H1 (cell line): ENCODE measurements at regions not wholly inside any gene's neighbourhood (a gene's known extent, or its start where the extent isn't known, plus 50 kb on each side); places are given as distances from the start of the nearest gene placed in this dataset.

Experiments used
- CTCF ChIA-PET: fragments of 300-600 bp; sonication (Branson Sonifier 250); formaldehyde crosslinking; loops from one replicate; lab custom pipeline; 2021; ENCODE audit not compliant: partially characterized antibody; lab: Charles Lee
- POLR2A ChIA-PET: fragments of 300-600 bp; sonication (Branson Sonifier 250); formaldehyde crosslinking; loops from one replicate; lab custom pipeline; 2021; ENCODE audit warnings: inconsistent platforms; ENCODE audit not compliant: partially characterized antibody; lab: Charles Lee
- DNase-seq, 2 experiments: peaks; one replicate each; pipeline versions ENCODE4 v3.0.0 to v3.0.0-alpha.2; 2010 to 2022; ENCODE audit warnings: low spot score in 2 of 2, low read depth in 1 of 2, mixed read lengths in 1 of 2
- FAIRE-seq: peaks from 2 replicates; lab custom pipeline; 2011; peaks lifted over from hg19 to GRCh38; lab: Jason Lieb, UNC
- H2AFZ ChIP-seq: 2 replicates; pipeline ENCODE4 v1.8.1; 2012; ENCODE audit warnings: low read length, inconsistent platforms
- H2AK5ac ChIP-seq: 2 replicates; pipeline ENCODE4 v1.6.1; 2013; ENCODE audit warnings: low read depth, low read length
- H2BK120ac ChIP-seq: replicated peaks from 2 replicates; pipeline ENCODE3; 2013; ENCODE audit warnings: low read depth, low read length, inconsistent platforms
- H2BK12ac ChIP-seq: 2 replicates; pipeline ENCODE4 v1.6.1; 2013; ENCODE audit warnings: low read depth, low read length
- H2BK15ac ChIP-seq: 2 replicates; pipeline ENCODE4 v1.6.1; 2013; ENCODE audit warnings: low read length
- H2BK20ac ChIP-seq: 2 replicates; pipeline ENCODE4 v1.6.1; 2013; ENCODE audit warnings: low read length
- H2BK5ac ChIP-seq: 2 replicates; pipeline ENCODE4 v1.6.1; 2013; ENCODE audit warnings: low read depth, low read length
- H3K14ac ChIP-seq: 2 replicates; pipeline ENCODE4 v1.6.1; 2013; ENCODE audit warnings: inconsistent platforms; ENCODE audit not compliant: insufficient read length
- H3K18ac ChIP-seq: 2 replicates; pipeline ENCODE4 v1.6.1; 2013; ENCODE audit warnings: low read length; ENCODE audit errors: extremely low read depth
- H3K23ac ChIP-seq: 2 replicates; pipeline ENCODE4 v1.6.1; 2013; ENCODE audit warnings: inconsistent platforms; ENCODE audit not compliant: insufficient read length
- H3K23me2 ChIP-seq: 2 replicates; pipeline ENCODE4 v1.6.1; 2013; ENCODE audit warnings: low read depth, low read length
- H3K27ac ChIP-seq: 2 replicates; pipeline ENCODE4 v1.6.1; 2011; ENCODE audit warnings: low read depth, low read length, inconsistent platforms
- H3K27me3 ChIP-seq, 4 experiments: replicated peaks in 1 of 4; 1 replicate in 1 of 4; 2 replicates in 3 of 4; pipeline versions ENCODE4 v1.6.1 to v1.8.1; 2011 to 2013; ENCODE audit warnings: low read length in 3 of 4, mild to moderate bottlenecking in 3 of 4, inconsistent platforms in 2 of 4, mixed read lengths in 2 of 4, moderate library complexity in 1 of 4; ENCODE audit not compliant: control insufficient read depth in 3 of 4, insufficient read depth in 3 of 4; ENCODE audit errors: extremely low read depth in 1 of 4
- H3K36me3 ChIP-seq, 4 experiments: 2 replicates each; pipeline versions ENCODE4 v1.6.1 to v1.8.1; 2011 to 2013; ENCODE audit warnings: mild to moderate bottlenecking in 4 of 4, low read length in 3 of 4, moderate library complexity in 2 of 4, control low read depth in 1 of 4, inconsistent platforms in 1 of 4; ENCODE audit not compliant: insufficient read depth in 4 of 4, control insufficient read depth in 2 of 4
- H3K4ac ChIP-seq: replicated peaks from 2 replicates; pipeline ENCODE3; 2013; ENCODE audit warnings: low read length, low read depth, mixed read lengths, inconsistent platforms; ENCODE audit not compliant: insufficient read length
- H3K4me1 ChIP-seq, 4 experiments: replicated peaks in 1 of 4; 1 replicate in 1 of 4; 2 replicates in 3 of 4; pipeline versions ENCODE4 v1.6.1 to v1.8.1; 2011 to 2013; ENCODE audit warnings: low read length in 3 of 4, inconsistent platforms in 2 of 4, mixed read lengths in 1 of 4; ENCODE audit not compliant: insufficient read depth in 4 of 4, control insufficient read depth in 3 of 4
- H3K4me2 ChIP-seq, 2 experiments: 2 replicates each; pipeline versions ENCODE4 v1.6.1 to v1.8.1; 2011 to 2013; ENCODE audit warnings: low read depth in 2 of 2, low read length in 2 of 2, control low read depth in 1 of 2, inconsistent platforms in 1 of 2, mild to moderate bottlenecking in 1 of 2; ENCODE audit not compliant: insufficient read depth in 1 of 2
- H3K4me3 ChIP-seq, 4 experiments: fragments of 200-600, 300-600 bp in 1 of 4; sonication (generic), shearing (Covaris generic), sonication (Bioruptor Twin) in 1 of 4; 2 replicates each; pipeline versions ENCODE4 v1.5.1 to v1.8.1; 2011 to 2016; ENCODE audit warnings: low read length in 4 of 4, low read depth in 3 of 4, control low read depth in 2 of 4, inconsistent platforms in 2 of 4, mild to moderate bottlenecking in 2 of 4, mixed read lengths in 1 of 4, moderate library complexity in 1 of 4; ENCODE audit not compliant: insufficient read depth in 2 of 4; ENCODE audit errors: extremely low read depth in 1 of 4
- H3K56ac ChIP-seq: replicated peaks from 2 replicates; pipeline ENCODE3; 2013; ENCODE audit warnings: low read depth, mild to moderate bottlenecking, mixed read lengths, low read length, inconsistent platforms; ENCODE audit not compliant: insufficient read length
- H3K79me1 ChIP-seq: 2 replicates; pipeline ENCODE4 v1.6.1; 2013; ENCODE audit warnings: low read depth, low read length, control low read depth
- H3K79me2 ChIP-seq, 2 experiments: 2 replicates each; pipeline versions ENCODE4 v1.6.1 to v1.8.1; 2012 to 2013; ENCODE audit warnings: low read length in 2 of 2, mild to moderate bottlenecking in 2 of 2, inconsistent platforms in 1 of 2; ENCODE audit not compliant: insufficient read depth in 2 of 2, control insufficient read depth in 1 of 2
- H3K9ac ChIP-seq, 4 experiments: replicated peaks in 1 of 4; 1 replicate in 1 of 4; 2 replicates in 3 of 4; pipeline versions ENCODE4 v1.6.1 to v1.8.1; 2011 to 2013; ENCODE audit warnings: low read depth in 3 of 4, low read length in 3 of 4, control low read depth in 2 of 4, mild to moderate bottlenecking in 2 of 4, moderate library complexity in 2 of 4, inconsistent platforms in 1 of 4; ENCODE audit errors: extremely low read depth in 1 of 4
- H3K9me3 ChIP-seq, 2 experiments: 2 replicates each; pipeline versions ENCODE4 v1.6.1 to v1.8.1; 2012 to 2013; ENCODE audit warnings: mild to moderate bottlenecking in 2 of 2, moderate library complexity in 2 of 2, control low read depth in 1 of 2, inconsistent platforms in 1 of 2, low read depth in 1 of 2, low read length in 1 of 2, mixed read lengths in 1 of 2; ENCODE audit not compliant: insufficient read depth in 2 of 2
- H4K20me1 ChIP-seq, 2 experiments: replicated peaks in 1 of 2; 2 replicates each; pipeline versions ENCODE3 to v1.8.1; 2011 to 2013; ENCODE audit warnings: inconsistent platforms in 2 of 2, low read length in 2 of 2, mild to moderate bottlenecking in 1 of 2; ENCODE audit not compliant: insufficient read depth in 2 of 2, control insufficient read depth in 1 of 2
- H4K5ac ChIP-seq: 2 replicates; pipeline ENCODE4 v1.6.1; 2013; ENCODE audit warnings: low read length, low read depth, mixed read lengths, inconsistent platforms; ENCODE audit not compliant: insufficient read length
- H4K8ac ChIP-seq: 2 replicates; pipeline ENCODE4 v1.8.0; 2013; ENCODE audit warnings: mild to moderate bottlenecking, moderate library complexity, low read length, inconsistent platforms; ENCODE audit not compliant: insufficient read depth; ENCODE audit errors: extremely low read depth
- H4K91ac ChIP-seq: replicated peaks from 2 replicates; pipeline ENCODE3; 2013; ENCODE audit warnings: low read length, mixed read lengths, inconsistent platforms; ENCODE audit not compliant: insufficient read length
- CBX8 ChIP-seq: fragments of 300-800, 300-1000 bp; sonication (generic); IDR thresholded peaks from 2 replicates; pipeline ENCODE4 v1.7.1; 2016; ENCODE audit warnings: low read depth, low read length, borderline replicate concordance
- HDAC2 ChIP-seq, 2 experiments: fragments of 300-600 bp in 1 of 2; sonication (generic) in 1 of 2; IDR thresholded peaks; 2 replicates each; pipeline ENCODE4 v1.6.1; 2011 to 2012; ENCODE audit warnings: low read depth in 2 of 2, low read length in 2 of 2, mild to moderate bottlenecking in 2 of 2, moderate library complexity in 2 of 2, borderline replicate concordance in 1 of 2, inconsistent platforms in 1 of 2
- NANOG ChIP-seq: IDR thresholded peaks from 2 replicates; pipeline ENCODE4 v1.6.1; 2011; ENCODE audit warnings: low read length, low read depth, mild to moderate bottlenecking, inconsistent platforms; ENCODE audit not compliant: insufficient read depth, poor library complexity, severe bottlenecking
- NRF1 ChIP-seq: IDR thresholded peaks from 2 replicates; pipeline ENCODE4 v1.6.1; 2011; ENCODE audit warnings: mild to moderate bottlenecking, low read depth, low read length, improper control_type of control experiment
- RAD21 ChIP-seq, 2 experiments: IDR thresholded peaks in 1 of 2; conservative IDR thresholded peaks in 1 of 2; 2 replicates each; pipeline ENCODE4 v1.6.1; 2011; ENCODE audit warnings: low read depth in 2 of 2, low read length in 2 of 2, improper control_type of control experiment in 1 of 2, inconsistent platforms in 1 of 2, mild to moderate bottlenecking in 1 of 2, moderate library complexity in 1 of 2
- SRF ChIP-seq: IDR thresholded peaks from 2 replicates; pipeline ENCODE4 v1.6.1; 2011; ENCODE audit warnings: mild to moderate bottlenecking, low read depth, low read length, moderate library complexity
- ZNF274 ChIP-seq: IDR thresholded peaks from 2 replicates; pipeline ENCODE4 v1.7.0; 2012; ENCODE audit warnings: low read length, borderline replicate concordance; ENCODE audit errors: extremely low read depth
- WGBS, 2 experiments: shearing (Covaris generic) in 1 of 2; methylation state at CpG; one replicate each; pipeline versions ENCODE4 v1.1.6 to v1.1.7; 2013 to 2015; ENCODE audit warnings: low lambda C conversion rate in 2 of 2, mixed read lengths in 2 of 2, inconsistent platforms in 1 of 2, low coverage in 1 of 2, missing lambda C conversion rate in 1 of 2; ENCODE audit not compliant: insufficient replicate concordance in 2 of 2, insufficient coverage in 1 of 2, insufficient read length in 1 of 2; ENCODE audit errors: extremely low coverage in 1 of 2, missing lambda C conversion rate in 1 of 2; 5-methylcytosine and 5-hydroxymethylcytosine counted together

- Histone ChIP-seq H2BK120ac (no peak overlapping the region), H3K79me2 (no peaks in the 10 kb centered on the region), H3K18ac (no peak overlapping the region), H2BK15ac (no peak overlapping the region), H3K4me1 (peaks cover 0 to 3% (median 0%) of the 10 kb centered on the region in 4 experiments; a peak in 1 of 7 replicates), H3K23me2 (no peaks in the 10 kb centered on the region), H3K4me2 (no peak overlapping the region), H4K8ac (no peak overlapping the region), H4K91ac (no peak overlapping the region), H3K27me3 (no peaks in the 10 kb centered on the region), H2AK5ac (no peak overlapping the region), H3K36me3 (no peaks in the 10 kb centered on the region), H4K5ac (no peak overlapping the region), H4K20me1 (no peaks in the 10 kb centered on the region), H3K4ac (no peak overlapping the region), H3K14ac (no peak overlapping the region), H2BK5ac (no peak overlapping the region), H2AFZ (no peak overlapping the region), H3K27ac (no peak overlapping the region), H2BK20ac (no peak overlapping the region), H3K9ac (no peak overlapping the region), H3K56ac (no peak overlapping the region), H3K79me1 (no peaks in the 10 kb centered on the region), H3K23ac (no peak overlapping the region), H3K4me3 (no peak overlapping the region), H2BK12ac (no peak overlapping the region), H3K9me3 (no peaks in the 10 kb centered on the region)
- POLR2A ChIA-PET: no interaction called here
- no peak for DNase-seq
- WGBS, 2 experiments: 94% methylated on average over 3 of the region's 3 CpGs; no CpG with 5 or more reads in 1 of the 2 experiments
- FAIRE-seq: no peak
- CTCF ChIA-PET: interaction anchor here (0.6 kb wide), 1 partner anchor 11 kb away, joined by 5 read pairs; no protein-coding TSS in a partner anchor
- TF ChIP-seq NANOG: no peak
- no peak for TF ChIP-seq CBX8
- TF ChIP-seq ZNF274: no peak
- TF ChIP-seq RAD21 (IDR thresholded peaks at IDR 0.05 in 1 of 2, conservative IDR thresholded peaks at IDR 0.05 in 1 of 2; ENCODE audit: low read depth in 2 of 2, low read length in 2 of 2): no peak
- TF ChIP-seq HDAC2 (IDR thresholded peaks at IDR 0.05; ENCODE audit: borderline replicate concordance in 1 of 2, low read depth in 2 of 2, low read length in 2 of 2): no peak
- no peak for TF ChIP-seq NRF1
- no peak for TF ChIP-seq SRF
These were observed 51.9 kb upstream of the REG3G start for GRCh38 chr2:78973630-78974029.
